Neuron (in vitro differentiated cells): ENCODE measurements at regions not wholly inside any gene's neighbourhood (a gene's known extent, or its start where the extent isn't known, plus 50 kb on each side); places are given as distances from the start of the nearest gene placed in this dataset.
"Not testable (repeated sequence)": the region's sequence is repeated elsewhere in the genome, so short reads cannot be mapped to it uniquely, and the experiment has no call there.

Experiments used
- H2AFZ ChIP-seq: one replicate; pipeline ENCODE4 v1.6.1; 2013; ENCODE audit warnings: low read depth, mild to moderate bottlenecking, inconsistent platforms, low read length, moderate library complexity
- H3K27me3 ChIP-seq: one replicate; pipeline ENCODE4 v1.6.1; 2013; ENCODE audit warnings: low read length; ENCODE audit not compliant: insufficient read depth
- H3K36me3 ChIP-seq: one replicate; pipeline ENCODE4 v1.6.1; 2013; ENCODE audit warnings: low read length; ENCODE audit not compliant: insufficient read depth
- H3K4me1 ChIP-seq: one replicate; pipeline ENCODE4 v1.6.1; 2013; ENCODE audit warnings: low read length; ENCODE audit not compliant: insufficient read depth
- H3K4me3 ChIP-seq: 2 replicates; pipeline ENCODE4 v1.5.1; 2013; ENCODE audit warnings: mild to moderate bottlenecking, low read length, moderate library complexity
- H3K9me3 ChIP-seq: one replicate; pipeline ENCODE4 v1.6.1; 2013; ENCODE audit warnings: low read length

DNA sequence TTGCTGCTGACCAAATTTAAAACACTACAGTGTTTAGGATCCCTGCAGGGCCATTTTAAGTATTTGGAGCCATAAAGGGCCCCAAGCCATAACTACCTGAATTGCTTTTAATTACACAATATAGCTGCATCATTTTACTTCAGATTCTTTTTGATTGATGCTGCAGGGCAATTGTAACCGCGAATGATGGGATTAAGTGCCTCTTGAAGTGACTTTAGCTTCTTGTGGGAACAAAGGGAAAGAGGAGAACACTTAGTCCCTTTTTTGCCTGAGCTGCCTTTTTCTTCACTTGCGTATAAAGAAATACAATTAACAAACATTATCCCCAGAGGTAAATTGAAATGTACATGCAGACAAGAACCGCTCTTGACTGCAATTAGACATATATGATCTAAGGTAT, 228.5 kb downstream of the ZIC5 start:
- H2AFZ ChIP-seq = no peak overlapping the region
- no peaks in the 10 kb centered on the region for H3K36me3 ChIP-seq
- H3K4me1 ChIP-seq = peaks cover 56% of the 10 kb centered on the region
- H3K9me3 ChIP-seq = no peaks in the 10 kb centered on the region
- no peaks in the 10 kb centered on the region for H3K27me3 ChIP-seq
- H3K4me3 ChIP-seq = no peak overlapping the region

DNA sequence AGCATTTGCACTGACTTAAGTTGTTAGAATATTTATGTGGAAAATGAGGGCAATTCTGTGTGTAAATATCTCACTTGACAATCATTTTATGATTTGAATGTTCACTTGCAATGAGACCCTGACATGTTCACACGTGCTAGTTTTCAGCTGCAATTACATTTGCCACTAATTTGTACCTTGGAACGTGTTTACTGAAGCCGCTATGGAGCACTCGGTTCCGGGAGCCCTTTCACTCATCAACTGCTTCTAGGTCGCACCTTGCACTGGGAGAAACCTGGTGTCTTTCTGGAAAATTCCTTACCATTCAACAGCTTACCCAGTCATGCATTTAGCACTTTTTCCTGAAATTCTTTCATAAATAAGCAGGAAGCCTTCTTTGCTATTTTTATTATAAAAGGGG, 229.6 kb downstream of the ZIC5 start:
- no peak overlapping the region for H2AFZ ChIP-seq
- H3K36me3 ChIP-seq = no peaks in the 10 kb centered on the region
- H3K27me3 ChIP-seq = no peaks in the 10 kb centered on the region
- no peak overlapping the region for H3K4me3 ChIP-seq
- no peaks in the 10 kb centered on the region for H3K9me3 ChIP-seq
- H3K4me1 ChIP-seq = peaks cover 46% of the 10 kb centered on the region

- H3K4me1 ChIP-seq = peaks cover 31% of the 10 kb centered on the region
- no peak overlapping the region for H2AFZ ChIP-seq
- no peak overlapping the region for H3K4me3 ChIP-seq
These were observed 231.2 kb downstream of the ZIC5 start for GRCh38 chr13:99740251-99740979.

DNA sequence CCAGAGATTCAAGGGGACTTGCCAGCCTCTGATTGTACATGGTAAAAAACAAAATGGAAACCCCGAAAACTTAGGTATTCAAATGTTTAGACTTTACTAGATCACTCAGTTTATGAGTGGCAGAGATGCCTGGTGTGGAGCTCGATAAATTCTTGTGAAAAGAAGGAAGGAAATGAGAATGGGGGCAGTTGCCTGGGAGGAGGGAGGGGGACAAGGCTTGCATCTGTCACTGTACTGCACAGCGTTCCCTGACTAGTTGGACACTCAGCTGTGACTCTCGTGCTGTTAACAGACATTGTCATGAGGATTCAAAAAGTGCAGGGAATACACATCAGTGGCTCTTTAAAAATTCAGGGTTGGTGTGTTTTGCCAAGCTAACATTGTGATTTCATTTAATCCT, 232.9 kb downstream of the ZIC5 start:
- H3K4me3 ChIP-seq = no peak overlapping the region
- H3K27me3 ChIP-seq = no peaks in the 10 kb centered on the region
- H3K4me1 ChIP-seq = peaks cover 30% of the 10 kb centered on the region
- H2AFZ ChIP-seq = no peak overlapping the region
- H3K9me3 ChIP-seq = no peaks in the 10 kb centered on the region
- H3K36me3 ChIP-seq = no peaks in the 10 kb centered on the region

More at GRCh38 chr13:99740251-99740979, 231.2 kb downstream of the ZIC5 start:
- H3K36me3 ChIP-seq = no peaks in the 10 kb centered on the region
- H3K27me3 ChIP-seq = no peaks in the 10 kb centered on the region
- no peaks in the 10 kb centered on the region for H3K9me3 ChIP-seq

DNA sequence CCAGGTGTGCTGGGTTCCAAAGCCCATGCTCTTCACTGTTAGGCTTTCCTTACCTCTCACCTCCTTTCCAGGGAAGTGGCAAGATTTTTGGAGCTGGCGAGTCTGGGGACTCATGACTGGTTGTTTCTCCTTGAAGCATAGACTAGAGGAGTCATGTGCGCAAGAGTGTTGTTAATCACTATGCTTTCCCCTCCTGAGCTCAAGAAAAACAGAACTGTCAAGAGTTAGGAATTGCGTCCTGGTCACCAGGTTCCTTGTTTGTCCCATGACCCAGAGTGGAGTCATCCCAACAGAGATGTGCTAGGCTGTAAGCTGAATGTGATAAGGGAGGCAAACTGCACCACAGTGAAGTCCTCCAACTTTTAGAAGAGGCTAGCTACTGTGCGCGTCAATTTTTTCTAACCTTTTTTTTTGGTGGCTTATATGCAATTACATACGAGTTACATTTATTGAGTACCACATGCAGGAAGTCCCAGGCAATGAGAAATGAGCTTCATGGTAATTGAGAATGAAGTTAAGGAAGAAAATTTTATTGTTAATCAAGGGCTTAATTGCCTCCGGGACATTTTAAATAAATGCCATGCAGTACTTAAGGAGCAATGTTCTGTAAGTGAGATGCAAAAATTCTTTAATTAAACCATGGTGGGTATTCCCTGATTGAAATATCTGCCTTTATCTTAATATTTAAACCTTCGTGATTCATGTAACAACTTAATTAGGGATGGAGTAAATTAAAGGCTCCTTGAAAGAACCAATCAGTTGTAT, 233.9 kb downstream of the ZIC5 start:
- Histone ChIP-seq H2AFZ (no peak overlapping the region), H3K4me1 (peaks cover 23% of the 10 kb centered on the region), H3K27me3 (no peaks in the 10 kb centered on the region), H3K36me3 (no peaks in the 10 kb centered on the region), H3K9me3 (no peaks in the 10 kb centered on the region), H3K4me3 (no peak overlapping the region)

- Histone ChIP-seq H2AFZ (no peak overlapping the region), H3K36me3 (no peaks in the 10 kb centered on the region), H3K4me1 (peaks cover 20% of the 10 kb centered on the region), H3K27me3 (no peaks in the 10 kb centered on the region), H3K4me3 (no peak overlapping the region), H3K9me3 (no peaks in the 10 kb centered on the region)
These were observed 235.0 kb downstream of the ZIC5 start for GRCh38 chr13:99736541-99736940.

GRCh38 chr13:99734013-99734693, 232.9 kb downstream of the TM9SF2 start:
- H3K9me3 ChIP-seq = no peaks in the 10 kb centered on the region
- H3K4me1 ChIP-seq = peaks cover 17% of the 10 kb centered on the region
- H3K27me3 ChIP-seq = no peaks in the 10 kb centered on the region
- H3K4me3 ChIP-seq = no peak overlapping the region
- no peak overlapping the region for H2AFZ ChIP-seq
- no peaks in the 10 kb centered on the region for H3K36me3 ChIP-seq

- H3K4me3 ChIP-seq = no peak overlapping the region
- H3K36me3 ChIP-seq = no peaks in the 10 kb centered on the region
- H3K27me3 ChIP-seq = no peaks in the 10 kb centered on the region
- no peaks in the 10 kb centered on the region for H3K9me3 ChIP-seq
- peaks cover 10% of the 10 kb centered on the region for H3K4me1 ChIP-seq
- no peak overlapping the region for H2AFZ ChIP-seq
These were observed 232.1 kb downstream of the TM9SF2 start for GRCh38 chr13:99733346-99733745.

GRCh38 chr13:99731747-99732146, 230.5 kb downstream of the TM9SF2 start:
- H3K36me3 ChIP-seq = no peaks in the 10 kb centered on the region
- H3K27me3 ChIP-seq = no peaks in the 10 kb centered on the region
- H3K4me3 ChIP-seq = no peak overlapping the region
- H3K9me3 ChIP-seq = no peaks in the 10 kb centered on the region
- H3K4me1 ChIP-seq = peaks cover 12% of the 10 kb centered on the region
- no peak overlapping the region for H2AFZ ChIP-seq

DNA sequence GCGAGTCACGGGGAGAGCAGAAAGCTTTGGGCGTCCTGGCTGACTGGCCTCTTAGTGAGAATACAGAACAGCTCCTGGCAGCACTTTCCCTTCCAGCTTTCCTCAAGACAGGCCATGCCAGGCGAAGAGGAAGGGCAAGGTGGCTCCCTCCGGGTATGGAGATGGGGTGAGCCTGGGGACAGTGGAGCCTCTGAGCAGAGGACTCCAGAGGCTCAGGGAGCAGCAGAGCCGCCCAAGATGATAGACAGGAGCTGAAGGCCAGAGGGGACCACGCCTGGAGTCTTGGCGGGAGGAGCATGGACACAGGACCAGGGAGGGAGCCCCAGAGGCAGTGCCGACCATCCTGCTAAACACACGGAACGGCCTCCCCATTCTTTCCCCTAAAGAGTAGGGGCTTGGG, 229.1 kb downstream of the TM9SF2 start:
- Histone ChIP-seq H3K4me3 (no peak overlapping the region), H3K36me3 (no peaks in the 10 kb centered on the region), H3K27me3 (no peaks in the 10 kb centered on the region), H3K9me3 (no peaks in the 10 kb centered on the region), H3K4me1 (peaks cover 23% of the 10 kb centered on the region), H2AFZ (no peak overlapping the region)

- Histone ChIP-seq H3K4me3 (no peak overlapping the region), H3K9me3 (no peaks in the 10 kb centered on the region), H3K36me3 (no peaks in the 10 kb centered on the region), H2AFZ (no peak overlapping the region), H3K4me1 (peaks cover 30% of the 10 kb centered on the region), H3K27me3 (no peaks in the 10 kb centered on the region)
These were observed 228.5 kb downstream of the TM9SF2 start for GRCh38 chr13:99729745-99730144.

- H3K9me3 ChIP-seq, H3K4me3 ChIP-seq, H2AFZ ChIP-seq, H3K36me3 ChIP-seq, H3K27me3 ChIP-seq: not testable (repeated sequence)
- peaks cover 42% of the 10 kb centered on the region for H3K4me1 ChIP-seq
These were observed 226.4 kb downstream of the TM9SF2 start for GRCh38 chr13:99727651-99728050.

GRCh38 chr13:99726282-99726894, 225.1 kb downstream of the TM9SF2 start:
- Histone ChIP-seq H3K9me3 (no peaks in the 10 kb centered on the region), H3K27me3 (no peaks in the 10 kb centered on the region), H3K36me3 (no peaks in the 10 kb centered on the region), H2AFZ (no peak overlapping the region), H3K4me1 (peaks cover 55% of the 10 kb centered on the region), H3K4me3 (no peak overlapping the region)
